H1 (cell line): ENCODE measurements at regions not wholly inside any gene's neighbourhood (a gene's known extent, or its start where the extent isn't known, plus 50 kb on each side); places are given as distances from the start of the nearest gene placed in this dataset.

Source experiments
- CTCF ChIA-PET: fragments of 300-600 bp; sonication (Branson Sonifier 250); formaldehyde crosslinking; loops from one replicate; lab custom pipeline; 2021; ENCODE audit not compliant: partially characterized antibody; lab: Charles Lee
- POLR2A ChIA-PET: fragments of 300-600 bp; sonication (Branson Sonifier 250); formaldehyde crosslinking; loops from one replicate; lab custom pipeline; 2021; ENCODE audit warnings: inconsistent platforms; ENCODE audit not compliant: partially characterized antibody; lab: Charles Lee
- DNase-seq, 2 experiments: peaks; one replicate each; pipeline versions ENCODE4 v3.0.0 to v3.0.0-alpha.2; 2010 to 2022; ENCODE audit warnings: low spot score in 2 of 2, low read depth in 1 of 2, mixed read lengths in 1 of 2
- FAIRE-seq: peaks from 2 replicates; lab custom pipeline; 2011; peaks lifted over from hg19 to GRCh38; lab: Jason Lieb, UNC
- H2AFZ ChIP-seq: 2 replicates; pipeline ENCODE4 v1.8.1; 2012; ENCODE audit warnings: low read length, inconsistent platforms
- H2AK5ac ChIP-seq: 2 replicates; pipeline ENCODE4 v1.6.1; 2013; ENCODE audit warnings: low read depth, low read length
- H2BK120ac ChIP-seq: replicated peaks from 2 replicates; pipeline ENCODE3; 2013; ENCODE audit warnings: low read depth, low read length, inconsistent platforms
- H2BK12ac ChIP-seq: 2 replicates; pipeline ENCODE4 v1.6.1; 2013; ENCODE audit warnings: low read depth, low read length
- H2BK15ac ChIP-seq: 2 replicates; pipeline ENCODE4 v1.6.1; 2013; ENCODE audit warnings: low read length
- H2BK20ac ChIP-seq: 2 replicates; pipeline ENCODE4 v1.6.1; 2013; ENCODE audit warnings: low read length
- H2BK5ac ChIP-seq: 2 replicates; pipeline ENCODE4 v1.6.1; 2013; ENCODE audit warnings: low read depth, low read length
- H3K14ac ChIP-seq: 2 replicates; pipeline ENCODE4 v1.6.1; 2013; ENCODE audit warnings: inconsistent platforms; ENCODE audit not compliant: insufficient read length
- H3K18ac ChIP-seq: 2 replicates; pipeline ENCODE4 v1.6.1; 2013; ENCODE audit warnings: low read length; ENCODE audit errors: extremely low read depth
- H3K23ac ChIP-seq: 2 replicates; pipeline ENCODE4 v1.6.1; 2013; ENCODE audit warnings: inconsistent platforms; ENCODE audit not compliant: insufficient read length
- H3K23me2 ChIP-seq: 2 replicates; pipeline ENCODE4 v1.6.1; 2013; ENCODE audit warnings: low read depth, low read length
- H3K27ac ChIP-seq: 2 replicates; pipeline ENCODE4 v1.6.1; 2011; ENCODE audit warnings: low read depth, low read length, inconsistent platforms
- H3K27me3 ChIP-seq, 4 experiments: replicated peaks in 1 of 4; 1 replicate in 1 of 4; 2 replicates in 3 of 4; pipeline versions ENCODE4 v1.6.1 to v1.8.1; 2011 to 2013; ENCODE audit warnings: low read length in 3 of 4, mild to moderate bottlenecking in 3 of 4, inconsistent platforms in 2 of 4, mixed read lengths in 2 of 4, moderate library complexity in 1 of 4; ENCODE audit not compliant: control insufficient read depth in 3 of 4, insufficient read depth in 3 of 4; ENCODE audit errors: extremely low read depth in 1 of 4
- H3K36me3 ChIP-seq, 4 experiments: 2 replicates each; pipeline versions ENCODE4 v1.6.1 to v1.8.1; 2011 to 2013; ENCODE audit warnings: mild to moderate bottlenecking in 4 of 4, low read length in 3 of 4, moderate library complexity in 2 of 4, control low read depth in 1 of 4, inconsistent platforms in 1 of 4; ENCODE audit not compliant: insufficient read depth in 4 of 4, control insufficient read depth in 2 of 4
- H3K4ac ChIP-seq: replicated peaks from 2 replicates; pipeline ENCODE3; 2013; ENCODE audit warnings: low read length, low read depth, mixed read lengths, inconsistent platforms; ENCODE audit not compliant: insufficient read length
- H3K4me1 ChIP-seq, 4 experiments: replicated peaks in 1 of 4; 1 replicate in 1 of 4; 2 replicates in 3 of 4; pipeline versions ENCODE4 v1.6.1 to v1.8.1; 2011 to 2013; ENCODE audit warnings: low read length in 3 of 4, inconsistent platforms in 2 of 4, mixed read lengths in 1 of 4; ENCODE audit not compliant: insufficient read depth in 4 of 4, control insufficient read depth in 3 of 4
- H3K4me2 ChIP-seq, 2 experiments: 2 replicates each; pipeline versions ENCODE4 v1.6.1 to v1.8.1; 2011 to 2013; ENCODE audit warnings: low read depth in 2 of 2, low read length in 2 of 2, control low read depth in 1 of 2, inconsistent platforms in 1 of 2, mild to moderate bottlenecking in 1 of 2; ENCODE audit not compliant: insufficient read depth in 1 of 2
- H3K4me3 ChIP-seq, 4 experiments: fragments of 200-600, 300-600 bp in 1 of 4; sonication (generic), shearing (Covaris generic), sonication (Bioruptor Twin) in 1 of 4; 2 replicates each; pipeline versions ENCODE4 v1.5.1 to v1.8.1; 2011 to 2016; ENCODE audit warnings: low read length in 4 of 4, low read depth in 3 of 4, control low read depth in 2 of 4, inconsistent platforms in 2 of 4, mild to moderate bottlenecking in 2 of 4, mixed read lengths in 1 of 4, moderate library complexity in 1 of 4; ENCODE audit not compliant: insufficient read depth in 2 of 4; ENCODE audit errors: extremely low read depth in 1 of 4
- H3K56ac ChIP-seq: replicated peaks from 2 replicates; pipeline ENCODE3; 2013; ENCODE audit warnings: low read depth, mild to moderate bottlenecking, mixed read lengths, low read length, inconsistent platforms; ENCODE audit not compliant: insufficient read length
- H3K79me1 ChIP-seq: 2 replicates; pipeline ENCODE4 v1.6.1; 2013; ENCODE audit warnings: low read depth, low read length, control low read depth
- H3K79me2 ChIP-seq, 2 experiments: 2 replicates each; pipeline versions ENCODE4 v1.6.1 to v1.8.1; 2012 to 2013; ENCODE audit warnings: low read length in 2 of 2, mild to moderate bottlenecking in 2 of 2, inconsistent platforms in 1 of 2; ENCODE audit not compliant: insufficient read depth in 2 of 2, control insufficient read depth in 1 of 2
- H3K9ac ChIP-seq, 4 experiments: replicated peaks in 1 of 4; 1 replicate in 1 of 4; 2 replicates in 3 of 4; pipeline versions ENCODE4 v1.6.1 to v1.8.1; 2011 to 2013; ENCODE audit warnings: low read depth in 3 of 4, low read length in 3 of 4, control low read depth in 2 of 4, mild to moderate bottlenecking in 2 of 4, moderate library complexity in 2 of 4, inconsistent platforms in 1 of 4; ENCODE audit errors: extremely low read depth in 1 of 4
- H3K9me3 ChIP-seq, 2 experiments: 2 replicates each; pipeline versions ENCODE4 v1.6.1 to v1.8.1; 2012 to 2013; ENCODE audit warnings: mild to moderate bottlenecking in 2 of 2, moderate library complexity in 2 of 2, control low read depth in 1 of 2, inconsistent platforms in 1 of 2, low read depth in 1 of 2, low read length in 1 of 2, mixed read lengths in 1 of 2; ENCODE audit not compliant: insufficient read depth in 2 of 2
- H4K20me1 ChIP-seq, 2 experiments: replicated peaks in 1 of 2; 2 replicates each; pipeline versions ENCODE3 to v1.8.1; 2011 to 2013; ENCODE audit warnings: inconsistent platforms in 2 of 2, low read length in 2 of 2, mild to moderate bottlenecking in 1 of 2; ENCODE audit not compliant: insufficient read depth in 2 of 2, control insufficient read depth in 1 of 2
- H4K5ac ChIP-seq: 2 replicates; pipeline ENCODE4 v1.6.1; 2013; ENCODE audit warnings: low read length, low read depth, mixed read lengths, inconsistent platforms; ENCODE audit not compliant: insufficient read length
- H4K8ac ChIP-seq: 2 replicates; pipeline ENCODE4 v1.8.0; 2013; ENCODE audit warnings: mild to moderate bottlenecking, moderate library complexity, low read length, inconsistent platforms; ENCODE audit not compliant: insufficient read depth; ENCODE audit errors: extremely low read depth
- H4K91ac ChIP-seq: replicated peaks from 2 replicates; pipeline ENCODE3; 2013; ENCODE audit warnings: low read length, mixed read lengths, inconsistent platforms; ENCODE audit not compliant: insufficient read length
- ATF2 ChIP-seq: IDR thresholded peaks from 2 replicates; pipeline ENCODE4 v1.6.1; 2012; ENCODE audit warnings: low read length, inconsistent platforms
- CEBPB ChIP-seq: IDR thresholded peaks from 2 replicates; pipeline ENCODE4 v1.6.1; 2012; ENCODE audit warnings: low read depth, low read length
- HDAC6 ChIP-seq: IDR thresholded peaks from one replicate; pipeline ENCODE4 v1.7.1; 2012; ENCODE audit warnings: low read depth, mild to moderate bottlenecking, inconsistent platforms, low read length, moderate library complexity
- JUN ChIP-seq: IDR thresholded peaks from 2 replicates; pipeline ENCODE4 v1.6.1; 2011; ENCODE audit warnings: low read depth, mild to moderate bottlenecking, improper control_type of control experiment, low read length
- KDM5A ChIP-seq: fragments of 200-600 bp; IDR thresholded peaks from 2 replicates; pipeline ENCODE4 v1.7.1; 2012; ENCODE audit warnings: mild to moderate bottlenecking, low read length, inconsistent platforms, mixed read lengths
- MAX ChIP-seq: IDR thresholded peaks from 2 replicates; pipeline ENCODE4 v1.6.1; 2012; ENCODE audit warnings: inconsistent platforms
- RBBP5 ChIP-seq: IDR thresholded peaks from 2 replicates; pipeline ENCODE4 v1.7.1; 2012; ENCODE audit warnings: low read depth, mild to moderate bottlenecking, inconsistent platforms, low read length, moderate library complexity, borderline replicate concordance
- RFX5 ChIP-seq: IDR thresholded peaks from 2 replicates; pipeline ENCODE4 v1.6.1; 2011; ENCODE audit warnings: low read depth, low read length, improper control_type of control experiment, borderline replicate concordance
- RNF2 ChIP-seq: fragments of 200-900, 300-1000 bp; sonication (generic); IDR thresholded peaks from 2 replicates; pipeline ENCODE4 v1.7.1; 2016; ENCODE audit warnings: borderline replicate concordance, low read depth, mild to moderate bottlenecking, antibody characterized with exemption, low read length; ENCODE audit not compliant: poor library complexity, severe bottlenecking; ENCODE audit errors: missing control alignments
- SAP30 ChIP-seq: fragments of 300-600 bp; sonication (generic); IDR thresholded peaks from 2 replicates; pipeline ENCODE4 v1.7.1; 2012; ENCODE audit warnings: low read length, moderate library complexity, mild to moderate bottlenecking, inconsistent platforms; ENCODE audit not compliant: insufficient read depth, insufficient replicate concordance
- SUZ12 ChIP-seq: fragments of 200-600 bp; sonication (generic); IDR thresholded peaks from 2 replicates; pipeline ENCODE4 v1.6.1; 2012; ENCODE audit warnings: mild to moderate bottlenecking, inconsistent platforms, low read length, moderate library complexity, mixed read lengths
- TCF12 ChIP-seq: IDR thresholded peaks from 2 replicates; pipeline ENCODE4 v1.6.1; 2011; ENCODE audit warnings: low read depth, mild to moderate bottlenecking, low read length
- WGBS, 2 experiments: shearing (Covaris generic) in 1 of 2; methylation state at CpG; one replicate each; pipeline versions ENCODE4 v1.1.6 to v1.1.7; 2013 to 2015; ENCODE audit warnings: low lambda C conversion rate in 2 of 2, mixed read lengths in 2 of 2, inconsistent platforms in 1 of 2, low coverage in 1 of 2, missing lambda C conversion rate in 1 of 2; ENCODE audit not compliant: insufficient replicate concordance in 2 of 2, insufficient coverage in 1 of 2, insufficient read length in 1 of 2; ENCODE audit errors: extremely low coverage in 1 of 2, missing lambda C conversion rate in 1 of 2; 5-methylcytosine and 5-hydroxymethylcytosine counted together

GRCh38 chr2:230614913-230615332, 97.7 kb upstream of the CAB39 start:
- peak in 1 of 2 experiments; percentile 43 for DNase-seq
- no peaks in the 10 kb centered on the region for H3K27me3 ChIP-seq
- H4K91ac ChIP-seq: no peak overlapping the region
- H3K14ac ChIP-seq: no peak overlapping the region
- H4K5ac ChIP-seq: no peak overlapping the region
- peaks cover 0 to 3% (median 0%) of the 10 kb centered on the region in 4 experiments; a peak in 1 of 7 replicates for H3K4me1 ChIP-seq
- WGBS, 2 experiments: 84% methylated on average over 5 of the region's 6 CpGs; no CpG with 5 or more reads in 1 of the 2 experiments
- H2BK15ac ChIP-seq: no peak overlapping the region
- no peak overlapping the region for H2BK5ac ChIP-seq
- FAIRE-seq: no peak
- no peaks in the 10 kb centered on the region for H3K36me3 ChIP-seq
- no peak overlapping the region for H3K23ac ChIP-seq
- H3K23me2 ChIP-seq: no peaks in the 10 kb centered on the region
- no peak overlapping the region for H3K27ac ChIP-seq
- ChIA-PET CTCF (interaction anchor here (0.6 to 2.0 kb wide), 7 partner anchors 15 to 607 kb away, joined by 3 to 7 read pairs (median 3); no protein-coding TSS in a partner anchor), POLR2A (no interaction called here)
- H3K4me3 ChIP-seq: no peak overlapping the region
- no peak overlapping the region for H3K9ac ChIP-seq
- no peak overlapping the region for H3K18ac ChIP-seq
- H2AFZ ChIP-seq: no peak overlapping the region
- no peak overlapping the region for H3K4ac ChIP-seq
- H2BK120ac ChIP-seq: no peak overlapping the region
- H3K4me2 ChIP-seq: no peak overlapping the region
- no peaks in the 10 kb centered on the region for H4K20me1 ChIP-seq
- no peak overlapping the region for H2BK20ac ChIP-seq
- H3K9me3 ChIP-seq: no peaks in the 10 kb centered on the region
- H2AK5ac ChIP-seq: no peak overlapping the region
- no peak overlapping the region for H2BK12ac ChIP-seq
- no peaks in the 10 kb centered on the region for H3K79me1 ChIP-seq
- H3K79me2 ChIP-seq: no peaks in the 10 kb centered on the region
- H3K56ac ChIP-seq: no peak overlapping the region
- H4K8ac ChIP-seq: no peak overlapping the region
- TF ChIP-seq HDAC6: no peak
- no peak for TF ChIP-seq RFX5
- TF ChIP-seq JUN: no peak
- TF ChIP-seq SUZ12: no peak
- TF ChIP-seq CEBPB: no peak
- TF ChIP-seq KDM5A: no peak
- no peak for TF ChIP-seq MAX
- TF ChIP-seq RNF2: no peak
- TF ChIP-seq RBBP5: no peak
- no peak for TF ChIP-seq SAP30
- TF ChIP-seq ATF2: no peak
- TF ChIP-seq TCF12: no peak
